Stimulated activated CD4-positive, alpha-beta T cell treated with anti-CD3 and anti-CD28 coated beads, Interleukin-4, amount 100 ng/mL, for 48 hours (primary cell): ENCODE measurements at regions not wholly inside any gene's neighbourhood (a gene's known extent, or its start where the extent isn't known, plus 50 kb on each side); places are given as distances from the start of the nearest gene placed in this dataset.
"Not testable (repeated sequence)": the region's sequence is repeated elsewhere in the genome, so short reads cannot be mapped to it uniquely, and the experiment has no call there.

Experiments used
- DNase-seq, 2 donors: peaks; one replicate each; pipeline ENCODE4 v3.0.0-alpha.2; 2020; ENCODE audit warnings: low read depth in 2 of 2

DNA sequence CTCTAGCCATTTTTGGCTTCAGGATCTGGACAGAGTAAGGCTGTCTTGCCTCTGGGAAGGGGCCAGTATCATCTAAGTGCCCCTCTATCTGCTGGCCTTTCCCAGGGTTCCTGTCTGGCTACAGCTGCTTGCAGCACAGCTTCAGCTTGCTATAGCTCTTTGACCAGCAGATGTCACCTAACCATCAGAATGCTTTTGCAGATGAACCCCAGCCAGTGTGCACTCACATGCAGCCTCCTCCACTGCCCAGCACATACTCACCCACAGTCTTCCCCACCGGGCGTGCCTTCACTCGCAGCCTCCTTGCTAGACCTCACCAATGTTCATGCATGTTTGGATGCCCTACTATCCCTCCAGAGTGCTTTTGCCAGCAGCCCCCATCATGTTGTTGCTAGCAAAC, 769.0 kb downstream of the BRINP3 start:
- no peak for DNase-seq

DNA sequence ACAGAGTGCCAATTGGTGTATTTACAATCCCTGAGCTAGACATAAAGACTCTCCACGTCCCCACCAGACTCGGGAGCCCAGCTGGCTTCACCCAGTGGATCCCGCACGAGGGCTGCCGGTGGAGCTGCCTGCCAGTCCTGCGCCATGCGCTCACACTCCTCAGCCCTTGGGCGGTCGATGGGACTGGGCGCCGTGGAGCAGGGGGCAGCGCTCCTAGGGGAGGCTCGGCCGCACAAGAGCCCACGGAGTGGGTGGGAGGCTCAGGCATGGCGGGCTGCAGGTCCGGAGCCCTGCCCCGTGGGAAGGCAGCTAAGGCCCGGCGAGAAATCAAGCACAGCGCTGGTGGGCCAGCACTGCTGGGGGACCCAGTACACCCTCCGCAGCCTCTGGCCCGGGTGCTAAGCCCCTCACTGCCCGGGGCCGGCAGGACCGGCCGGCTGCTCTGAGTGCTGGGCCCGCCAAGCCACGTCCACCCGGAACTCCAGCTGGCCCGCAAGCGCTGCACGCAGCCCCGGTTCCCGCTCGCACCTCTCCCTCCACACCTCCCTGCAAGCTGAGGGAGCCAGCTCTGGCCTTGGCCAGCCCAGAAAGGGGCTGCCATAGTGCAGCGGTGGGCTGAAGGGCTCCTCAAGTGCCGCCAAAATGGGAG, 759.4 kb downstream of the BRINP3 start:
- DNase-seq, result not testable (repeated sequence)

DNA sequence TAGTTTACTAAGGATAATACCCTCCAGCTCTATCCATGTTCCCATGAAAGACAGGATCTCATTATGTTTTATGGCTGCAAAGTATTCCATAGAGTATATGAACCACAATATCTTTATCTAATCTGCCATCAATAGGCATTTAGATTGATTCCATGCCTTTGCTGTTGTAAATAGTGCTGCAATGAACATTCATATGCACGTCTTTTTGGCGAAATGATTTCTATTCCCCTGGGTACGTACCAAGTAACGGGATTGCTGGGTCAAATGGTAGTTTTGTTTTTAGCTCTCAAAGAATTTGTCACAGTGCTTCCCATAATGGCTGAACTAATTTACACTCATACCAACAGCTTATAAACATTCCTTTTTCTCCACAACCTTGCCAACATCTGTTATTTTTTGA, 750.9 kb downstream of the BRINP3 start:
- no peak for DNase-seq

DNA sequence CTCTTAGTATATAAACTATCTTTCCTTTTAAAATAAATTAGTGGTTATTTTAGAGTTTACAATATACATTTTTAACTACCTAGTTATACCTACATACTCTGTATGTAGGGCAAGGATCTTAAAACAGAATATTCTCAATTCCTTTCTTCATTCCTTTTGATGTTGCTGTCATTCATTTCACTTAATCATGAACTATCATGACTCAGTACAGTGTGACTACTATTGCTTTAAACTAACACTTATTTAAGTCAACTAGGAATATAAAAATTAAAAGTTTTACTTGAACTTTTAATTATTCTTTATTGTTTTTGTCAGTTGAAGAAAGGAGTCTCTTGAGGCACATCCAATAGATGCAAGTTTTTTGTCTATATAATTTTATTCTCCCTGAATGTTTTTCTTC, 726.4 kb downstream of the BRINP3 start:
- no peak for DNase-seq

DNA sequence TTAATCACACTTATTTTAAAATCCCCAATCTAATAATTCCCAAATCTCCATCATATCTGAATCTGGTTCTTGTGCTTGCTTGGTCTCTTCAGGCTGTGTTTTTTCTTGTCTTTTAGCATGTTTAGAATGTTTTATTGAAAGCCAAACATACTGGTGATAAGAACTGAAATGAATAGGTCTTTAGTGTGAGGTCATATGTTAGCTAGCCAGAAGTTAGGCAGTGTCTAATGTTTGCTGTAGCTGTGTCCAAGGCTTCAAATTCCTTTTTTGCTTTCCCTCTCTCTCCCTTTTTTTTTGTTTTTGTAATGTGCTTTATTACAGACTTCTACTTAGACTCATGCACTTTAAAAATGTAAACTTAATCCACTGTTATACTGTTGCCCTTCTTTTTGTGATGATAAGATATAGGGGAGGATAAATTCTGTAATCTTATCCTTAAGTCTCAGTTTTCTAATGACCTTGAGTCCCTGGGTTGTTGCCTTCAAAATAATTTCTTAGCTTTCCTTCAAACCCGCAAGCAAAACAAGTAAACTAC, 725.1 kb downstream of the BRINP3 start:
- DNase-seq, result no peak

DNA sequence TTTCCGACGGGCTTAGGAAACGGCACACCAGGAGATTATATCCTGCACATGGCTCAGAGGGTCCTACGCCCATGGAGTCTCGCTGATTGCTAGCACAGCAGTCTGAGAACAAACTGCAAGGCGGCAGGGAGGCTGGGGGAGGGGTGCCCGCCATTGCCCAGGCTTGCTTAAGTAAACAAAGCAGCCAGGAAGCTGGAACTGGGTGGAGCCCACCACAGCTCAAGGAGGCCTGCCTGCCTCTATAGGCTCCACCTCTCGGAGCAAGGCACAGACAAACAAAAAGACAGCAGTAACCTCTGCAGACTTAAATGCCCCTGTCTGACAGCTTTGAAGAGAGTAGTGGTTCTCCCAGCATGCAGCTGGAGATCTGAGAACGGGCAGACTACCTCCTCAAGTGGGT, 722.6 kb downstream of the BRINP3 start:
- not testable (repeated sequence) for DNase-seq

DNA sequence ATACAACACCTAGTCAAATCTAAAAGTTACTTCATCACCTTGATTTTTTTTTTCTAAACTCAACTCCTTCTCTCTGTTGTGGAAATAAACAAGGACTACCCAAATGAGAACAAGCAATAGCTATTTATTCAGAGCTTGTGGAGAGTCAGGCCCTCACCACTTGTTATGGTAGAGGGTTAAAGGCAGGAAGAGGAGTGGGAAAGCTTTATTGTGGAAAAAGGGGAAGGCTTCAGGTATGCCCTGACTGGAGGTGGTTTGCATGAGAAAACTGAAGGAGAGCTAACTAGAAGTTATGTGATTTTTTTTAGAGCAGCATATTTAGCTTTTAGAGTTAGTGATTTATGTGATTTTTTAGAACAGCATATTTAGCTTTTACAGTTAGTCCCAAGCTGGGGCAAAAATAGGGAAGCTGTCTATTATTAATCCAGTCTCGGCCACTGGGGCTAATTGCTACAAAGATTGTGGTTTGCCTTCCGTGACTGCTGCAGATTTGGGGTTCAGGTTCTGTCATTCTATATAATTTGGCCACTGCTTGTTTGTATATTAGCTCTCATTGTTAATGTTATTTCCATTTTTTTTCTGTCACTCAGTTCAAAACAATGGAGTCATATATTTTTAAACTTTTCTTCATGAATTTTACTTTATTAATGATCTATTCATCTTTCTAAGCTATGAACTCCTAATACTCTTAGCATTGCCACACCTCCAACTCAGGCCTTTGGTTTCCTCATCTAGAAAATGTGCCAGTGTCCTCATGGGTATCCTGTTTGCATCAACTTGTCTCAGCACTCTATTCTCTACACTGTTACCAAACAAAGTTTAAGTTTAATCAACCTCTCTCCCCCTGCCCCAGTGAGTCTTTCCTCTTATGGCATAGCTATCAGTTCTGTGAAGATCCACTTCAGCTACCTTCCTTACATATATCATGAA, 713.0 kb downstream of the BRINP3 start:
- no peak for DNase-seq

DNA sequence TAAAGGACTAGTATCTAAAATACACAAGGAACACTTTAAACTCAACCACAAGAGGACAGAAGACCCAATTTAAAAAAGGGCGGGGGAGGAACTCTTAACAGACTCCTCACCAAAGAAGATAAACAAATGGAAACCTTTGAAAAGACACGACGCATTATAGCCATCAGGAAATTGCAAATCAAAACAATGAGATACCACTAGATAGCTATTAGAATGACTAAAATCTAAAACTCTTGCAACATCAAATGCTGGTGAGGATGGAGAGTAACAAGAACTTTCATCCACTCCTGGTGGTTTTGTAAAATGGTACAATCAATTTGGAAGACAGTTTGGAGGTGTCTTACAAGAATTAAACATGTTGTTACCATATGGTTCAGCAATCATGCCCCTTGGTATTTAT, 708.2 kb downstream of the BRINP3 start:
- DNase-seq, result no peak

DNA sequence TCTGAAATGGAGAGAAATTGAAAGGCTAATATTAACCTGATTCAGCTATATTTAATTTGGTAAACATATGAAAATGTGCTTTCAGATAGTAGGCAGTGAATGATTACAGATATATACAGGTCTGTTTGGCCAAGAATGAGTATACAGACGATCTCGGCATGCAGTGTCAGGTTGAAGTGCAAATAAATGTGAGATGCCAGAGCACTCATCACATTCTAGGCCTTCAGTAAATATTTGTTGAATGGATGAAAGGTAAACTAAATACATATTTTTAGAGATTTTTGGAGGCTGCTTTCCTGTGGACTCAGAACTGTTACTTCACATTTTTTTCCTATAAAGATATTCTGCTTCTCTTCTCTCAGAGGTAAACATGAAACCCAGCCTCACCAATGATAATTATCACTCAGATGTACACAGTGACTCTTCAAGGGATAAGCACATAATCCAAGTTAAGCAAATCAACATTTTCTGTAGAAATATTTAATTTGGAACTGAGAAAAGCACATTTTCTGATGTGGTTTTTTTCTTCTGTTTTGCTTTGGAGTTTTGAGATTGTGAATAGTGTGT, 702.9 kb downstream of the BRINP3 start:
- no peak for DNase-seq

DNA sequence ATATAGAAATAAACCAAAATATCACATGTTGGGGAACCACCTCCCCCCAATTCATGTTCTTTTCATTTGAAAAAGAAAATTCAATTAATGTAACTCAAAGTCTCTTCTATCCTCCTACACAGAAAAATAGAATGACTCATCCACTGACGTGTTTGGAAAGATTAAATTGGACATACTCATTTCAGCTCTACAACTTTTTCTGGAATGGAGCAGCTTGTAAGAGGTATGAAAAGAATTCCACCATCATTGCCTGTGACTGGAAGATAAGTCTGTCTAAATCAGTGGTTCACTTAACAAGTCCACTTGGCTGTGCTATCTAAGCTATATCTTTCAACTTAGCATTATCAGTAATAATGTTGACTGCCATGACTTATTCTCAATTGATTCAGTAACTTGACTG, 702.3 kb downstream of the BRINP3 start:
- no peak for DNase-seq

DNA sequence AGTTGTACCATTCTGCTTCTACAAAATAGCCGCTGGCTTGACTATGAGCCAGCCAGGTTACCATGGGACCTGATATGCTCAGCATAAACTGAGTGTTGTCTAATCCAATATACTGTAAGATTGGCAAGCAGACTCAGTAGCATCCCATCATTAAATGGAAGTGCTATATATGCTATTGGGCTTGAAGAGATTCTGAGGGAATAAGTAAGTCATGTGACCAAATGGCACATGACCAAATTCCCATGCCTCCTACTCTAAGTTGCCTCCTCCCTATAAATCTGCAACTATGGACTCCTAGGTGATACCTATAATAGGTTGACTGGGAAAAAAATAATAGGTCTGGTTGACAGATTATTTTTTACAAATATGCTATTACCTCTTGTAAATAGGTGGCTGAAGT, 698.6 kb downstream of the BRINP3 start:
- DNase-seq, result no peak

DNA sequence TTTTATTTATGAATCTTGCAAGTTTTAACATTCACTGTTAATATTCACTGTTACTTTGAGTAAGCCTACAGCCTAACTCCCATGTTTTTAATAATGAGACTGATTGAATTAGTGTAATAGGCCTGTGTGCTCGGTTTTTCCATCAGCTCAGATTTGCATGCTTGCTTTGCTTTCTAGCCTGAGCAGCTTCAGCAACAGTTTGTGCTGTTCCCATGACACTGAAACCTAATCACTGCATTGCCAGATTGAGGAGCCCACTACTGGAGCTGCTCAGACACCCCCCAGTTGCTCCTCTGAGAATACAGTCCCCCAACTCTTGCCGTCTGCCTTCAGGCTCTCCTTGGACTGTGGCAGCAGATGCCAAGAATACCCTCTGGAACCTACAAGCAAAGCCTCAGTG, 695.4 kb downstream of the BRINP3 start:
- no peak for DNase-seq

DNA sequence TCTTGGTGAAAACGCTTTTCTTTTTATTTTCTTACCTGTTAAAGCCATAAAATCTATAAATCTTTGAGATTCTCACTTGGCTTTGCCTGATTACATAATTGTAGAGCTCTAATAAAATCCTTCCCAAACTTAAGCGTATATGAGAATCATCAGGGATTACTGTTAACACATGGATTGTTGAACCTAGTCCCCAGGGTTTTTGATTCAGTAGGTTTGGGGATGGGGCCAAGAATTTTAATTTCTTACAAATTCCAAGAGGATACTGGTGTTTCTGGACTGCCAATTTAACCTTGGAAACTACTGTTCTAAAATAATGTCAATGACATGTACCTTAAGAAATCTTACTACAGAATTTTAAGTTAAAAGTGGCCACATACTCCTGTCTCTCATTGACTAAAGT, 694.2 kb downstream of the BRINP3 start:
- no peak for DNase-seq

DNA sequence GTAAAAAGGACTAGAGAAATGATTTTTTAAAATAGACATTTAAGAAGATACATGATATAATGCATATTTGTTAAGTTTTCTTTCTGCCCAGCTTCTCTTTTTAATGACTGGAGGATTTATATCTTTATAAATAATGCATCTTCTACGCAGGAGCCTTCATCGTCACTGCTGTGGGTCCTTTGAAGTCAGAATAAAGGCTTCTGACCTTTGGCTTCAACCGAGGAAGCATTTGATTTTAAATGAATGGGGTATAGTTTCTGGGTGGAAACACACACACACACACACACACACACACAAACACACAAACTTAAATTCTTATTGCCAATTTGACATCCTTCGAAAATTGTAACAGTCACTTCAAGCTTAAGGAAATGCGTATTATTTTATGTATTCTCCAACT, 690.9 kb downstream of the BRINP3 start:
- DNase-seq, result no peak

DNA sequence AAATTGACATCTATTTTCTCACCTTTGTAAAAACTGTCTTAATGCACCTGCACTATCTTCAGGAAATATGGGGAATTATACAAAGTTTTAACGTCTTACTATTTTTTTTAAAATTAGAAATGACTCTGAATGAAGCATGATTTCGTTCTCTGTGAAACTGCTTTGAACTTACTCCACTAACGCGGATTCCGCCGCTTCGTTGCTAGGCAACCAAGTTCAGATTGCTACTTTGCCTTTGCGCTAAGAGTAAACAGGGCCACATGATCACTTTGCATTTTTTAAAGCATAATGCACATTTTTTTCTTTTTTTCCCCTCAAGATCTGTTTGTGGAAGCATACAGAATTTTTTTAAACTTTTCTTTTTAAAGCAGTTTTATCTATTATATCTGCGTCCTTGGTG, 690.5 kb downstream of the BRINP3 start:
- DNase-seq, result no peak

DNA sequence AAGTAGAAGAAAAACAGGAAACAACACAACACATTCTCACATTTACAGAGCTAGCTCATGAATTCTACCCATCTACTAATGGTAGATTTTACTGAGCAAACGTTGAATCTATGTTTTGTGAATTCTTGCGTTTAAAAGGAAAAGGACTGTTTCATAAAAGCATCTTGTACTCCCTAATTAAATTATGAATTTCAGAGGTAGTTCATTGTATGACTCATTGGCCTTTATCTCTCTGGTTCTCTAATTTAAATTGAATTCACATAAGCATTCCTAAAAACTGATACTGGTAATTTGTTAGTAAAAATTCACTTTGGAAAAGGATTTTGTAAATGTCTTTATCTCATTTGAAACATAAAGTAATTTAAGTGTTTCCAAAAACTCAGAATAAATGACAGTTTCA, 687.3 kb downstream of the BRINP3 start:
- DNase-seq, result no peak

DNA sequence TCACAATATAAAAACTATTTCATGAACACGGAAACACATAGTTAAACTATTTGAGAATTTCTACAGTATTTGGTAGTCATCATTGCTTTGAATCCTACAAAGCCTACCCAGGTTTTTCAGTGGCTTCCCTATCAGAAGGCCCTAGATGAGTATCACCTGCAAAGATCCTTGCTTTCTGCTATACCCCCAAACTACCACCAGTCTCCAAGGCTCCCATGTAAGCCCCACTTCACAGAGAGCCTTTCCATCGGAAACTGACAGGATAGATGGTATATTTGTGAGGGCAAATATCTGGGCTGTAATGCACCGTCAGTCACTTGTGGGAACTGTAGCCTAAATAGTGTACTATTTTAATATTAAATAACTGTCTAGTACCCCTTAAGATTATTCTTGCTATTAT, 674.3 kb downstream of the BRINP3 start:
- no peak for DNase-seq

DNA sequence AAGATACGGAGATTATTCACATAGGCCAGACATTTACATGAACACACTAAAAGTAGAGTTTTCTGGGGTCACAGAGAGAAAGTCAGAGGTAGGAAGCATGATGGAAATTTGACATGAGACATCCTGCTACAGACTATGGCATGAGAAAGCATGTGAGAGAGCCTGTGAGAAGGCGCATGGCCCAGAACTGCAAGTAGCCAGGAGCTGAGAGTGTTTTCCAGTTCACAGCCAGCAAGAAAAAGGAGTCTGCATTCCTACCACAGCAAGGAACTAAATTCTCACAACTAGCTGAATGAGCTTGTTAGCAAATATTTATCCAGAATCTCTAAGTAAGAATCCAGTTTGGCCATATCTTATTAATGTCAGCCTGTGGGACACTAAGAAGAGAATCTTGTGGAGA, 673.3 kb downstream of the BRINP3 start:
- DNase-seq, result no peak

DNA sequence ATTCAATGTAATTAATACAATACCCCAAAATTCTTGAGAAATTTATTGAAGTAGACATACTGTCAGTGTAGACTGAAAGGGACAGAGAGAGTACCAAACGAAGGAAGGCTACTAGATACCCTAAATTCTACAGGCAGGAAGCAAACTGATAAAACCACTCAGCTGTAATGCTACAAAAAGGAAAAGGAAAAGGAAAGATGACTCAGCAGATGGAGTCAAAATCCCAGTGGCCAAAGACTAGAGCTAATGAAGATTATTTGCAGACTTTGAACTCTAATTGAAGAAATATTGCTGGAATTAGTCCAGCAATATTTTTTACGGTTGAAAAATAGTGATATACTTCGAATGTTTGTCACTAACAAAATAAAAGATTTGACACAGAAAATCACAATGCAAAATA, 671.9 kb downstream of the BRINP3 start:
- DNase-seq, result no peak

DNA sequence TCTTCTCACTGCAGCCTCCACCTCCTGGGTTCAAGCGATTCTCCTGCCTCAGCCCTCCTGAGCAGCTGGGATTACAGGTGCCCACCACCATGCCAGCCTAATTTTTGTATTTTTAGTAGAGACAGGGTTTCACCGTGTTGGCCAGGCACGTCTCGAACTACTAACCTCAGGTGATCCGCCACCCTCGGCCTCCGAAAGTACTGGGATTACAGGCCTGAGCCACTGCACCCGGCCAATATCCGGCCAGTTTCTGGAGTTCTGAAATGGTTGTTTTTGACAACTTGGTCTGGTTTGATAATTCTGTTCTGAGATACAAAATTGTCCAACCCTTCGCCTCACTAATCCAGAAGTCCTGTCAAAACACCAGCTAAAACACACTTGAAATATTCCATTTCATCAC, 667.0 kb downstream of the BRINP3 start:
- not testable (repeated sequence) for DNase-seq

DNA sequence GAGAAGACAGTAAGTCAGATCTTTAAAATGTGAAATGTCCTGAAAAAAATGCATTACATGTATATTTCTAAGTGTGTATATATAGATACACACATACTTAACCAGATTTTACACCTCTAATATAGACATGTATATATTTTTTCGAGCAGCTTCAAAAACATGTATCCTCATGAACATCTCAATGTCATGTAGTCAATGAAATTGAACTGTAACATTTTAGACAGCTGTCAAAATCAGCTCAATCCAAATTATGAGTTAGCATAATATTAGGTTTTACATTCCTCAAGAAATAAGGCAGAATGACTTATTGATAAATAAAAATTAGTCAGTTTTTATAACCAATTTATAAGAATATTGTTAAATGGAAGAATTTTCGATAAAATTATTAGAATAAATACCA, 665.7 kb downstream of the BRINP3 start:
- no peak for DNase-seq

DNA sequence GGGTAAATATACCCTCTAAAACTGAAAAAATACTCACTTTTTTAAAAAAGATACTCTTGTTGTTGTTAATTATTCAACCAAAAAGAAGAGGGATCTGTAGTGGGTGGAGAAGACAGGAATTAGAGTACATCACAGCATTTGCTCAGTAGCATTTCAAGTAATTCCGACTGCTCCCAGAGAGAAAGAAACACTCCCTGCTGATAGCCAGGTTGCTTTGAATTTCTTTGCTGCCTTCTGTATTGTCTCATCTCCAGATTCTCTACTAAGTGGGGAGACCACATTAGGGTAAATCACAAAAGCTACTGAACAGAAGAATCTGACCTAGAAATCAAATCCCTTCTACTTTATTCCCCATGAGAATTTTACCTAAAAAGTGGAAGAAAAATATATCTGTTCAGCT, 661.1 kb downstream of the BRINP3 start:
- DNase-seq, result no peak

DNA sequence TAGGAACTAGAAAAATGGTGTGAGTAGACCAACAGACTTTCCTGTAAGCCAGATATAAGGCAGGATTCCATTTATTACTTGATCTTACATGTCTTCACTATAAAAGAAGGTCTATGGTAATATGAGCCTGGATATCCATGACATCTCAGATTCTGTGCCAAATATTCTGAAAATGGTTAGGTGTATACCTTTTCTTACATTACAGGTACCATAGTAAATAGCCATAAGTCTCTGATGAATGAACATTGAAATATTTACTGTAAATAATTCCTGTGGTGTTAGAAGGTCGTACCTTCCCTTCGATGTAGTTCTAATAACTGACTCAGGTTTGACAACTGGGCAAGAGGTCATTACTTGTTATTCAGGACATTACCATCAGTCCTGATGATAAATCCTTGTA, 657.9 kb downstream of the BRINP3 start:
- no peak for DNase-seq
